PC-3 (cell line): ENCODE measurements at regions not wholly inside any gene's neighbourhood (a gene's known extent, or its start where the extent isn't known, plus 50 kb on each side); places are given as distances from the start of the nearest gene placed in this dataset.

Experiments used
- ATAC-seq: fragments of 200-7000 bp; cut with Tn5 transposase; 2 replicates; pipeline ENCODE4 v1.9.1; 2020; ENCODE audit warnings: mild to moderate bottlenecking, moderate library complexity
- BruUV-seq: library from RNA; stranded (reverse); fragments of 400-500 nt; replicated peaks from 2 replicates; lab custom pipeline; 2021; lab: Mats Ljungman, UMichigan
- CTCF ChIA-PET: fragments of 300-600 bp; sonication (Branson Sonifier 250); formaldehyde crosslinking; loops from one replicate; lab custom pipeline; 2022; ENCODE audit warnings: antibody characterized with exemption; lab: Charles Lee
- POLR2A ChIA-PET: fragments of 300-600 bp; sonication (Branson Sonifier 250); formaldehyde crosslinking; loops from one replicate; lab custom pipeline; 2022; ENCODE audit warnings: antibody characterized with exemption; ENCODE audit not compliant: unreplicated experiment; lab: Charles Lee
- DNase-seq: peaks from one replicate; pipeline ENCODE4 v3.0.0-alpha.2; 2015
- H2AFZ ChIP-seq: fragments of 300-600 bp; sonication (generic); 2 replicates; pipeline ENCODE4 v1.6.0; 2016; ENCODE audit warnings: antibody characterized with exemption, low read length
- H3F3A ChIP-seq: fragments of 300-600 bp; sonication (generic); one replicate; pipeline ENCODE4 v1.6.0; 2017; ENCODE audit warnings: antibody characterized with exemption, low read length, control low read depth, mild to moderate bottlenecking; ENCODE audit not compliant: unreplicated experiment
- H3K27ac ChIP-seq: fragments of 300-600 bp; sonication (generic); 2 replicates; pipeline ENCODE4 v1.5.1; 2016; ENCODE audit warnings: mild to moderate bottlenecking, low read length
- H3K27me3 ChIP-seq: fragments of 300-600 bp; sonication (generic); 2 replicates; pipeline ENCODE4 v1.6.1; 2016; ENCODE audit warnings: low read length, mixed read lengths
- H3K36me3 ChIP-seq: fragments of 300-600 bp; sonication (generic); 2 replicates; pipeline ENCODE4 v1.6.1; 2016; ENCODE audit warnings: low read depth, mixed run types, low read length, mixed read lengths
- H3K4me1 ChIP-seq: fragments of 300-600 bp; sonication (generic); 2 replicates; pipeline ENCODE4 v1.5.1; 2016; ENCODE audit warnings: low read length; ENCODE audit not compliant: insufficient read depth
- H3K4me2 ChIP-seq: fragments of 300-600 bp; sonication (generic); 2 replicates; pipeline ENCODE4 v1.6.0; 2016; ENCODE audit warnings: low read length
- H3K4me3 ChIP-seq: fragments of 300-600 bp; sonication (generic); 2 replicates; pipeline ENCODE4 v1.5.1; 2016; ENCODE audit warnings: mild to moderate bottlenecking, low read length, mixed read lengths
- H3K79me2 ChIP-seq: fragments of 300-600 bp; sonication (generic); 2 replicates; pipeline ENCODE4 v1.6.1; 2017; ENCODE audit warnings: low read length, mixed read lengths
- H3K9ac ChIP-seq: fragments of 300-600 bp; sonication (generic); 2 replicates; pipeline ENCODE4 v1.6.0; 2016; ENCODE audit warnings: mild to moderate bottlenecking, low read length
- H3K9me2 ChIP-seq: fragments of 300-600 bp; sonication (generic); replicated peaks from 2 replicates; pipeline ENCODE4 v1.6.1; 2016; ENCODE audit warnings: mixed run types, low read length, mixed read lengths
- H3K9me3 ChIP-seq: fragments of 300-600 bp; sonication (generic); 2 replicates; pipeline ENCODE4 v1.6.1; 2016; ENCODE audit warnings: low read length, mixed read lengths
- H4K20me1 ChIP-seq: fragments of 300-600 bp; sonication (generic); 2 replicates; pipeline ENCODE4 v1.6.1; 2016; ENCODE audit warnings: low read length, mixed read lengths
- CTCF ChIP-seq: fragments of 300-600 bp; sonication (generic); conservative IDR thresholded peaks from 2 replicates; pipeline ENCODE4 v1.5.1; 2017; ENCODE audit warnings: antibody characterized with exemption, low read depth, mild to moderate bottlenecking, low read length
- EZH2 ChIP-seq: fragments of 300-600 bp; sonication (generic); IDR thresholded peaks from one replicate; pipeline ENCODE4 v1.6.1; 2017; ENCODE audit warnings: antibody characterized with exemption, mild to moderate bottlenecking, low read length; ENCODE audit not compliant: unreplicated experiment
- EZH2phosphoT487 ChIP-seq: fragments of 300-600 bp; sonication (generic); IDR thresholded peaks from 2 replicates; pipeline ENCODE4 v1.6.1; 2018; ENCODE audit warnings: mild to moderate bottlenecking, antibody characterized with exemption, low read length, borderline replicate concordance
- intact Hi-C: fragments of 100-400 bp; cut with micrococcal nuclease; formaldehyde crosslinking; loops from 2 replicates; pipeline ENCODE4 v1.9.0; 2023

- no peaks in the 10 kb centered on the region for H4K20me1 ChIP-seq
- intact Hi-C loops, result no loop called here
- ChIA-PET POLR2A (no interaction called here), CTCF (no interaction called here)
- no peaks in the 10 kb centered on the region for H3F3A ChIP-seq
- H3K36me3 ChIP-seq, result no peaks in the 10 kb centered on the region
- no TSS peak for BruUV-seq
- no peaks in the 10 kb centered on the region for H3K27me3 ChIP-seq
- H3K4me2 ChIP-seq, result no peak overlapping the region; the same call in 1 of the 2 replicates
- ATAC-seq, result no peak
- no peaks in the 10 kb centered on the region for H3K9me3 ChIP-seq
- no peak overlapping the region for H2AFZ ChIP-seq
- H3K79me2 ChIP-seq, result no peaks in the 10 kb centered on the region
- no peak overlapping the region for H3K9ac ChIP-seq
- no peak overlapping the region for H3K4me3 ChIP-seq
- peaks cover 47% of the 10 kb centered on the region for H3K4me1 ChIP-seq
- no peaks in the 10 kb centered on the region for H3K9me2 ChIP-seq
- TF ChIP-seq CTCF (no peak), EZH2phosphoT487 (no peak), EZH2 (no peak)
- no peak overlapping the region for H3K27ac ChIP-seq
- no peak for DNase-seq
These were observed 64.5 kb upstream of the NLK start for GRCh38 chr17:27977751-27978688.

DNA sequence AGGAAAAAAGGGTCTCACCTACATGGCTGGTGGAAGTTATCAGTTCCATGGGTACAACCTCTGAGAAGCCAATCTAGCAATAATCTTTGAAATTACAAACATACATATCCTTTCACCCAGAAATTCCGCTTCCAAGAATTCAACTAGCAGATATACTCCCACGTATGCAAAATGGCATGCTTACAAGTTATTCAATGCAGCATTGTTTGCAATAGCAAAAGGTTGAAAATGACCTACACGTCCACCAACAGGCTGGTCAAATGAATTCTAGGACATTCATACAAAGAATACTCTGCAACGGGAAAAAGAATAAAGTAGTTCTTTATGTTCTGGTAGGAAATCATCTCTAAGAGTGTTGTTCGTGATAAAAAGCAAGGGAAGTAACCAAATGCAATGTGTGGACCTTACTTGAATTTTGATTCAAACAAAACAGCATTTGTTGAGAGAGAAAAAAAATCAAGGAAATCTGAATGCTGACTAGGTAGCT is 63.7 kb upstream of the NLK start:
- Histone ChIP-seq H3K4me1 (peaks cover 47% of the 10 kb centered on the region), H3K9me3 (no peaks in the 10 kb centered on the region), H3K79me2 (no peaks in the 10 kb centered on the region), H3K36me3 (no peaks in the 10 kb centered on the region), H2AFZ (no peak overlapping the region), H3K27me3 (no peaks in the 10 kb centered on the region), H3F3A (no peaks in the 10 kb centered on the region), H3K27ac (peak overlapping the region; percentile 7; the same call in 1 of the 2 replicates), H3K4me3 (no peak overlapping the region), H4K20me1 (no peaks in the 10 kb centered on the region), H3K9ac (no peak overlapping the region), H3K9me2 (no peaks in the 10 kb centered on the region), H3K4me2 (no peak overlapping the region; the same call in 1 of the 2 replicates)
- POLR2A ChIA-PET, result no interaction called here
- peak; percentile 23 for DNase-seq
- intact Hi-C loops, result no loop called here
- CTCF ChIA-PET, result no interaction called here
- TF ChIP-seq CTCF (no peak), EZH2 (no peak), EZH2phosphoT487 (no peak)
- no peak for ATAC-seq
- no TSS peak for BruUV-seq

DNA sequence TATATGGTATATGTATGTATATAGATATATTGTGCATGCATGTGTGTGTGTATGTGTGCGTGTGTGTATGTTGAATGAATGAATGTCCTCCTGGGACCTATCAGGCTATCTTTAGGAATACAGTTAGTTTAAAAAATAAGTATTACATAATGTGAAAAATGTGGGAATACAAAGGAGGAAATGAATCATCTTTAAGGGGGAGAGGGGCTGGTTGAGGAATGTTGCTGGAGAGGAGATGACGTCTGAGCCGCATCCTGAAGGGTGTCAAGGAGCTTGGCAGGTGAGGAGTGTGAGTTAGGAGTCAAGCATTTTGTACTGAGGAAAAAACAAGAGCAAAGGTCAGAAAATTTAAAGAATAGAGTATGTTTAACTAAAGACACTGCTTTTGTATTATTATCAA is 62.4 kb upstream of the NLK start:
- Histone ChIP-seq H3K27me3 (no peaks in the 10 kb centered on the region), H3F3A (no peaks in the 10 kb centered on the region), H2AFZ (no peak overlapping the region), H3K4me3 (no peak overlapping the region), H3K27ac (peak overlapping the region; percentile 63), H3K4me2 (peak overlapping the region; percentile 11; the same call in 1 of the 2 replicates), H4K20me1 (no peaks in the 10 kb centered on the region), H3K36me3 (no peaks in the 10 kb centered on the region), H3K9ac (no peak overlapping the region), H3K9me2 (no peaks in the 10 kb centered on the region), H3K9me3 (no peaks in the 10 kb centered on the region), H3K4me1 (peaks cover 42% of the 10 kb centered on the region), H3K79me2 (no peaks in the 10 kb centered on the region)
- intact Hi-C loops, result no loop called here
- ATAC-seq (peak; percentile 85), DNase-seq (peak; percentile 82)
- BruUV-seq, result no TSS peak
- TF ChIP-seq EZH2 (no peak), EZH2phosphoT487 (no peak), CTCF (no peak)
- ChIA-PET CTCF (no interaction called here), POLR2A (no interaction called here)
